HUES48 (cell line): ENCODE measurements at regions not wholly inside any gene's neighbourhood (a gene's known extent, or its start where the extent isn't known, plus 50 kb on each side); places are given as distances from the start of the nearest gene placed in this dataset.

ENCODE experiments used
- H3K27ac ChIP-seq: one replicate; pipeline ENCODE4 v1.7.0; 2013; ENCODE audit warnings: low read depth, low read length, inconsistent platforms
- H3K27me3 ChIP-seq: 2 replicates; pipeline ENCODE4 v1.6.1; 2013; ENCODE audit warnings: mild to moderate bottlenecking, low read length; ENCODE audit not compliant: control insufficient read depth, insufficient read depth
- H3K36me3 ChIP-seq: 2 replicates; pipeline ENCODE4 v1.6.1; 2013; ENCODE audit warnings: low read length; ENCODE audit not compliant: control insufficient read depth, insufficient read depth
- H3K4me1 ChIP-seq: 2 replicates; pipeline ENCODE4 v1.6.1; 2013; ENCODE audit warnings: mild to moderate bottlenecking, low read length; ENCODE audit not compliant: control insufficient read depth, insufficient read depth
- H3K4me3 ChIP-seq: 2 replicates; pipeline ENCODE4 v1.5.1; 2013; ENCODE audit warnings: mild to moderate bottlenecking, low read depth, low read length
- H3K9ac ChIP-seq: 2 replicates; pipeline ENCODE4 v1.6.1; 2013; ENCODE audit warnings: mild to moderate bottlenecking, low read depth, low read length, moderate library complexity
- H3K9me3 ChIP-seq: 2 replicates; pipeline ENCODE4 v1.6.1; 2013; ENCODE audit warnings: low read length; ENCODE audit not compliant: control insufficient read depth, insufficient read depth

- Histone ChIP-seq H3K9me3 (no peaks in the 10 kb centered on the region), H3K4me3 (no peak overlapping the region), H3K27me3 (no peaks in the 10 kb centered on the region), H3K36me3 (no peaks in the 10 kb centered on the region), H3K9ac (no peak overlapping the region), H3K4me1 (no peaks in the 10 kb centered on the region), H3K27ac (no peak overlapping the region)
Measured at GRCh38 chr10:36603688-36604087, 521.7 kb upstream of the ANKRD30A start.

- H3K27me3 ChIP-seq = no peaks in the 10 kb centered on the region
- H3K9ac ChIP-seq = no peak overlapping the region
- no peak overlapping the region for H3K27ac ChIP-seq
- H3K36me3 ChIP-seq = no peaks in the 10 kb centered on the region
- no peaks in the 10 kb centered on the region for H3K4me1 ChIP-seq
- H3K9me3 ChIP-seq = no peaks in the 10 kb centered on the region
- no peak overlapping the region for H3K4me3 ChIP-seq
Measured at GRCh38 chr10:36602374-36602773, 523.0 kb upstream of the ANKRD30A start.

DNA sequence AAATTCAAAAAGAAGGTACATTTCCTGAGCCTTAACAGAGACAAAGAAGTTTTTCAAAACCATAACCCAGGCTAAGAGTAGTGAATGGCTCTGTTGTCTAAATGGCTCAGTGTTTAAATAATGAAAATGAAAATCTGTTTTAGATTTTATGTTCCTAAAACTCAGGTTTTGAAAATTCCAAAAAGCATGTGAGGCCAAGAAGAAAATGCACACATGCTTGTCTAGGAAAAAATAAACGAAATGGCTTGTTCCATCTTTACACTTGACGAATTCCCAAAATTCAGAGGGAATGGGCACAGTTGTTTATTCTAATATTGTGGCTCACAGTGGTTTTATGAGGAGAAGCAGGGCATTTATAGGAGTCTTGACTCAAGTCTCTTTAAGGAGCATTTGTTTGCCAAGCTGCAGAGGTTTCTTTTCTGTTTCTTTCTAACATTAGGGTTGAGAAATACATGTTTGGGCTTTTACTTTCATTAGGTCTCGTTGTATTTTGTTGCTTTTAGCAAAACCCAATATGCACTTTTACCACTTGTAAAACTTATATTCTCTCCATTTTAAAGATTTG, 527.6 kb upstream of the ANKRD30A start:
- H3K4me1 ChIP-seq = no peaks in the 10 kb centered on the region
- no peak overlapping the region for H3K27ac ChIP-seq
- no peak overlapping the region for H3K4me3 ChIP-seq
- H3K9me3 ChIP-seq = no peaks in the 10 kb centered on the region
- H3K9ac ChIP-seq = no peak overlapping the region
- H3K36me3 ChIP-seq = no peaks in the 10 kb centered on the region
- H3K27me3 ChIP-seq = no peaks in the 10 kb centered on the region

DNA sequence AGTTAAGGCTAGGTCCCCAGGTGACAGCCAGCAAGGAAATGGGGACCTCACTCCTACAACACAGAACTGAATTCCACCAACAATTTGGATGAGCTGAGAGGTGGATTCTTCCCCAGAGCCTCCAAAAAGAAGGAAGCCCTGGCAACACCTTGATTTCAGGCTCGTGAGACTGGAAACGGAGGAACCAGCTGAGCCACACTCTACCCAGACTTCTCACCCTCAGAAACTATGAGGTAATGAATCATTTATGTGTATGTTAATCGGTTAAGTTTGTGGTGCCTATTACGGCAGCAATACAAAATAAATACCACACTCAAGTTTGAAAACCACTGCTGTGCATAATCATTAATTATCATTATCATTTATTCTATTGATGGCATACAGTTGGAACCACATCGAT, 532.4 kb upstream of the ANKRD30A start:
- Histone ChIP-seq H3K4me1 (no peaks in the 10 kb centered on the region), H3K27me3 (no peaks in the 10 kb centered on the region), H3K9ac (no peak overlapping the region), H3K9me3 (peaks cover 8% of the 10 kb centered on the region; the same call in 1 of the 2 replicates), H3K27ac (no peak overlapping the region), H3K36me3 (no peaks in the 10 kb centered on the region), H3K4me3 (no peak overlapping the region)

- no peak overlapping the region for H3K27ac ChIP-seq
- H3K4me3 ChIP-seq = no peak overlapping the region
- no peak overlapping the region for H3K9ac ChIP-seq
- H3K4me1 ChIP-seq = no peaks in the 10 kb centered on the region
- no peaks in the 10 kb centered on the region for H3K36me3 ChIP-seq
- no peaks in the 10 kb centered on the region for H3K27me3 ChIP-seq
- H3K9me3 ChIP-seq = peaks cover 8% of the 10 kb centered on the region; the same call in 1 of the 2 replicates
Measured at GRCh38 chr10:36591436-36591835, 534.0 kb upstream of the ANKRD30A start.

DNA sequence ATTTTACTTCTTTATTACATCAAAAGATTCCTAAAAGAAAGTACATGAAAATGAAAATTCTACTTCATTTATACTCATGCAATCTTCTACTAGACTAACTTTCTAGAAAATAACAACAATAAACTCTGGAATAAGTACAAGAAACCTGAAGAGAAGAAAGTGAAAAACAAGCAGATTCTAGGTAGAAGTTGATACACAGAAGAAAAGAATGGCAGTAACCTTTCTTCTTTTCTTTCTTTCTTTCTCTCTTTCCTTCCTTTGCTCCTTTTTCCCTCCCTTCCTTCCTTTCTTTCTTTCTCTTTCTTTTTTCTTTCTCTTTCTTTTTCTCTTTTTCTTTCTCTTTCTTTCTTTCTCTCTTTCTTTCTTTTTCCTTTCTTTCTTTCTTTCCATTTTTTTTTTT, 541.7 kb upstream of the ANKRD30A start:
- no peaks in the 10 kb centered on the region for H3K27me3 ChIP-seq
- H3K36me3 ChIP-seq = no peaks in the 10 kb centered on the region
- no peaks in the 10 kb centered on the region for H3K4me1 ChIP-seq
- H3K27ac ChIP-seq = no peak overlapping the region
- H3K9me3 ChIP-seq = 0 out of 2 replicates have a peak, but pooled peaks cover under 1% of the 10 kb centered on the region
- H3K9ac ChIP-seq = no peak overlapping the region
- H3K4me3 ChIP-seq = no peak overlapping the region

- Histone ChIP-seq H3K27ac (no peak overlapping the region), H3K9ac (no peak overlapping the region), H3K27me3 (no peaks in the 10 kb centered on the region), H3K9me3 (no peaks in the 10 kb centered on the region), H3K4me3 (no peak overlapping the region), H3K4me1 (no peaks in the 10 kb centered on the region), H3K36me3 (no peaks in the 10 kb centered on the region)
Measured at GRCh38 chr10:36581237-36581636, 544.2 kb upstream of the ANKRD30A start.

- H3K4me1 ChIP-seq = no peaks in the 10 kb centered on the region
- no peak overlapping the region for H3K4me3 ChIP-seq
- H3K9ac ChIP-seq = no peak overlapping the region
- H3K27ac ChIP-seq = no peak overlapping the region
- no peaks in the 10 kb centered on the region for H3K9me3 ChIP-seq
- no peaks in the 10 kb centered on the region for H3K36me3 ChIP-seq
- H3K27me3 ChIP-seq = no peaks in the 10 kb centered on the region
Measured at GRCh38 chr10:36578306-36578705, 547.1 kb upstream of the ANKRD30A start.

DNA sequence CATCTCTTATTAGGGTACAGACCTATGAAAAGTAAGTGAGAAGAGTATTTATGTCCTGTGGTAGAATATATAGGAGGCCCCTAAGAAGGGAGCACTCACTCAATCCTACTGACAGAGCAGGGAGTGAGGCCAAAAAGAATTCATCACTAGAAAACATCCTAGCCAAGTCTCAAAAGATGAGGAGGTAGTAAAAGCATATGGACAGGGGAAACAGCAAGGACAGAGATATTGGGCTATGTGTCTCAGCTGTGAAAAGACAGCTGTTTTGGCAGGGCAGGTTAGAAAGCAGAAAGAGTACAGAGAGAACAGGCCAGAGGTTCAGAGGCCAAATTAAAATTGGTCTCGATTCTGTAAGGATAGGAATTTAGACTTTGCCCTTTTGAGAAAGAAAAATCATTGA, 548.3 kb upstream of the ANKRD30A start:
- Histone ChIP-seq H3K36me3 (no peaks in the 10 kb centered on the region), H3K9me3 (no peaks in the 10 kb centered on the region), H3K4me1 (no peaks in the 10 kb centered on the region), H3K27ac (no peak overlapping the region), H3K27me3 (no peaks in the 10 kb centered on the region), H3K9ac (no peak overlapping the region), H3K4me3 (no peak overlapping the region)

DNA sequence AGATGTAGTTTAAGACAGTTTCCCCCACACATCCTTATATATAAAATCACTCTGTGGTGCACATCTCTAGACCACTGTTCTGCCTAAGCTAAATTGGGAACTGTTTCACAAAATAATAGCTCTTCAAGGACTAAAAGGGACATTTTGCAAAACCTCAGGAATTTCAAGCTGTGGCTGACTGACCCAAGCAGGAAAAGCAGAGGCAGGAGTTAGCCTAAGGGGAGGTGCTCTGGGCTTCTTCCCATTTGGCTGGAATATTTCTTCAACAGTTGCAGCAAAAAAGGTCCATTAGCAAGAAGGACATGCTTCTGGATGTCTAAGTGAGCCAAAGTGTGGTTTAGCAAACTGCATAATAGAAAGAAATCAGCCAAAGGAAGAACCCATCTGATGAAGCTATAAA, 551.2 kb upstream of the ANKRD30A start:
- Histone ChIP-seq H3K4me3 (no peak overlapping the region), H3K27ac (no peak overlapping the region), H3K27me3 (no peaks in the 10 kb centered on the region), H3K4me1 (0 out of 2 replicates have a peak, but pooled peaks cover 4% of the 10 kb centered on the region), H3K9me3 (no peaks in the 10 kb centered on the region), H3K36me3 (no peaks in the 10 kb centered on the region), H3K9ac (no peak overlapping the region)

DNA sequence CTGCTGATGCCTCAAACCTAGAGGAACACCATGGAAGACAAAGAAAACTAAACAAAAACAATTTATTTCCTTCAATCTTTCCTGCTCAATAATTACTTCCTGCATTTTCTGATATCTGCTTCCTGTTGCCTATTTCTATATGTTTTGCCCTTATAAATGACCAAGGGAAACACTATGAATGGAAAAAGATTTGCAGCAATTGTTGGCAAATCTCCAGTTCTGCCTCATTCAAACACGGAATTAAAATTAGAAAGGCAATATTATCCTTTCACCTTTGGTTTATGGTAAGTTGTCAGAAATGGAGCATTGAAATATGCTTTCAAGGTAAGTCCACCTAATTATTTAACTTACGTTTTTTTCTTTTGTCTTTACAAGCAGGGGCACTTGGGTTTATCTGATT, 552.2 kb upstream of the ANKRD30A start:
- Histone ChIP-seq H3K4me1 (0 out of 2 replicates have a peak, but pooled peaks cover 4% of the 10 kb centered on the region), H3K9me3 (no peaks in the 10 kb centered on the region), H3K27me3 (no peaks in the 10 kb centered on the region), H3K9ac (no peak overlapping the region), H3K36me3 (no peaks in the 10 kb centered on the region), H3K4me3 (no peak overlapping the region), H3K27ac (no peak overlapping the region)

DNA sequence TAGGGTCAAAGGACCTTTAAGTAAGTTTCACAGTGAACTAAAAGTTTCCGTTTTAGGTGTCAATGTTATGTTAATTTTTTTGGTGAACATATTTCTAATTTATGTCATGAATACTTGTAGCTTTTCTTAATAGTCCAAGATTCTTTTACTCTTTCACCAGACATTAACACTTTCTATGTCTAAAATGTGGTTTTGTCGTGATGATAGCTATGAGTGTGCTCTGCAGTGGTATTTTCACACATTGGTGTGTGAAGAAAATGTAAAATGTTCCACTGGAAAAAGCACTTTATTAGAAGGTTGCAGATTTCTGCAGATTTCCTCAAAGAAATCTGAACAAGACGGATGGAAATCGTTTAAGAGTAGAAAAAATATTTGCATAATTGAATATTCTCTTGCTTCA, 561.0 kb upstream of the ANKRD30A start:
- Histone ChIP-seq H3K4me1 (no peaks in the 10 kb centered on the region), H3K4me3 (no peak overlapping the region), H3K9ac (no peak overlapping the region), H3K27me3 (no peaks in the 10 kb centered on the region), H3K36me3 (no peaks in the 10 kb centered on the region), H3K9me3 (no peaks in the 10 kb centered on the region), H3K27ac (no peak overlapping the region)
